Right ventricle myocardium superior (tissue), 1 donor: ENCODE measurements at regions not wholly inside any gene's neighbourhood (a gene's known extent, or its start where the extent isn't known, plus 50 kb on each side); places are given as distances from the start of the nearest gene placed in this dataset.

Experiments
- ATAC-seq: fragments of 200-7000 bp; cut with Tn5 transposase; one replicate; pipeline ENCODE4 v1.9.1; 2020; ENCODE audit warnings: mild to moderate bottlenecking; ENCODE audit not compliant: poor library complexity
- DNase-seq: peaks from one replicate; pipeline ENCODE4 v3.0.0-alpha.2; 2020
- intact Hi-C: fragments of 100-400 bp; cut with DNase I; formaldehyde crosslinking; loops from one replicate; pipeline ENCODE4 v1.11.2; 2022
- donor health status: DM: no; HTN: yes; CAD: no; lungs with severe emphysema.

DNA sequence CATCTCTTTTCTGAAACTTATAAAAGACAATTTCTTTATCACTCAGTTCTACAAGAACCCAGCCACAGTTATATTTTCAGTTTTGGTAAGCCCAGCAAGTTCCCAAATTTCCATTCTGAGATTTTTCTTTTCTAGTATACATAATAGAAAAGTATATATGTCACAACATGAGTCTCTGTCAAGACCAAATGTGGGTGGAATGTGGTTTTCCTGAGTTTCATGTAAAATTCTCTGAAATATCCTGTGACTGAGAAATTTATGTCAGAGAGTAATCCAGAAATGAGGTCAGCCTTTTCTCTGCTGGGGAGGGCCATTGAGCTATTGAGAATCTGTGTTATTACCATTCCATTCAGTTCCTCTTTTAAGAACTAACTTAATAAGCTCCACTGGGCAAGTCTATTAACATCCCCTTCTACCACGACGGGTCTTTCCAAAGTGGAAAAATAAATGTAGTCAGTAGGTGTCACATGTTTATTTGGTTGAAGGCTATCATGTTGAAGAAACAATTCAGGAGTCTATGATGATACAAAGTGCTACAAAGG is 100.7 kb upstream of the HMGN3 start:
- no peak for DNase-seq

DNA sequence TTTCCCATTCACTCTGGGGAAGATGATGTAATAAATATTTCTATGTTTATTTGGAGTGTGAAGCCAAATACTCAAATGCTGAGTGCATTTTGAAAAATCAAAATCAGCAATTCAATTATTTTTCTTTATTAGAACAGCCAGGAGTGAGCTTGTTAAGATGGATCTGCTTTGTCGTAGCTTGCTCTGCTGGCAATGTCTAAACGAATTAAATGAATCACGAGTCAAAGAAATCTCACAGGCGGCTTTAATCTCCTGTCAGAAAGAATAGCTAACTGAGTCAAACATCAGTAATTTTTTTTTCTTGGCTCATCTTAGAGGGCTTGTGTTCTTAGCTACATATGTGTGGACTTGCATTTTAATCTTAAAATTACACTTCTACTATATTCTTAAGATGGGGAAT is 100.2 kb upstream of the HMGN3 start:
- ATAC-seq (no peak), DNase-seq (no peak)
- intact Hi-C loops: no loop called here

More for the DNA sequence above, 100.7 kb upstream of the HMGN3 start:
- intact Hi-C loops: no loop called here
- ATAC-seq: no peak

DNA sequence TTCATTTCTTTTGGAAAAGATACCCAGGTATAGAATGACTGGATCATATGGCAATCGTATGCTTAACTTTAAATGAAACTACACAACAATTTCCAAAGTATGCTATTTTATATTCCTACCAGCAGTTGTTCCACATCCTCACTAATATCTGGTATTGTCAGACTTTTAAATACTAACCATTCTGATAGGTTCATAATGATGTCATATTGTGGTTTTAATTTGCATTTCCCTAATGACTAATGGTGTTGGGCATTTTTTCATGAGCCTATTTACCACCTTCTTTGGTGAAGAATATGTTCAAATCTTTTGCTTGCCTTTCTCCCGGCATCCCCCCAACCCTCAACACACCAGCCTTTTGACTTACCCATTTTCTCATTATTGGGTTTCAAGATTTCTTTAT is 96.2 kb upstream of the HMGN3 start:
- intact Hi-C loops: no loop called here
- DNase-seq (no peak), ATAC-seq (no peak)

DNA sequence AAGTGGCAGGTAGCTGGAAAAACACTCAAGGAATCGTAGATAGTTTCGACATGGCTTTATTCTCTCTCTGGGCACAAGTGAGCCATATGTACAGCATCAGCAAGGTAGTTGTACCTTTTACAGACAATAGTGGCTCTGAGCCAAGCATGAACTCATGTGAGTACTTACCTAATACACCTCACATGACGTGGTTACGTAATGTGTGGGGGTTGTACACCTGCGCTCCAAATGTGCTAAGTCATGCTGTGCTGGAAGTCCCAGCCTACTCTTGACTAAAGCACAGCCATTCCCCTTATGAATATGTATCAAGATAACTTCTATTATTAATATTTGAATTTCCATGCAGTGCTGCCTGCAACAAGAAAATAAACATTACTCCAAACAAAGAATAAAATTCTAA is 78.8 kb upstream of the HMGN3 start:
- intact Hi-C loops: no loop called here
- DNase-seq: no peak

DNA sequence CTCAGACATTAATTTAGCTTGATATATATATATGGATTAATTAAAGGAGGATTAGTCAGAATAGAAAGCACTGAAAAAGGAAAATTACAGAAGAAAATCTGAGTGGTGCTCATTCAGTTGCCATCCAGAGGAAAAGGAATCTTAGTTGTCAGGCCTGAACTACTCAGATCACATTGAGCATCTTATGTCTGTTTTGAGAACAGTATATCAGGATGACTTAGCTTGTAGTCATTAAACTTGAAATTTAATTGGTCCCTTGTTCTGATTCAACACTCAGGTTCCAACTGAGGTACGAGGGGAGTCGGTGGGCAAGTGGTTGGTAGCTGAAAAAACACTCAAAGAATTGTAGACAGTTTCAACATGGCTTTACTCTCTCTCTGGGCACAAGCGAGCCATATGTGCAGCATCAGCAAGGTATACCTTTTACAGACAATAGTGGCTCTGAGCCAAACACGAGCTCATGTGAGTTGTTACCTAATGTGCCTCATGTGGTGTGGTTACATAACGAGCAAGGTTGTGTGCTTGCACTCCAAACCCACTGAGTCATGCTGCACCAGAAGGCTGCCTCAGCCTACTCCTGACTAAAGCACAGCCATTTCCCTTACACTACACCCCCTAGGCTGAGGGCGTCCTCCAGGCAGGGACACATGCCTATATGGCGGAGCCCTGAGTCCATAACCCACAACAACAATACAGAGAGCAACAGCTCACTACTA is 73.0 kb upstream of the HMGN3 start:
- ATAC-seq (no peak), DNase-seq (no peak)
- intact Hi-C loops: no loop called here

More for the DNA sequence above, 78.8 kb upstream of the HMGN3 start:
- no peak for ATAC-seq

DNA sequence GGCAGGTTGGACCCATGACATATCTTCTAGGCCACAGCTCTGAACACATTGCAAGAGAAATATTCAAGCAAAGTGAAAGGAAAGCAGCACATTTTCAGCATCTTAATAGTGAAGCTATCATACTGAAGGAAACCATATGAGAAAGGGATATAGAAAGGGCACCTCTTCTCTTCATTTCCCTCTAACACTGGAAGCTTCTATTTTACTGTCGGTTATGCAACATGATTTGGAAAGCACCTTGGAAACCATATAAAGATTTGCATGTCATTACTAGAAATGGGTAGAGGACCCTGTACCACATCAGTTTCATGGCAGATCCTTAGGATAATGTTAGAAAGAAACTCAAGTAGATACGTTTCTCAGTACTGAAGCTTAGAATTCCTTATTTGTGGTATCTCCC is 70.5 kb upstream of the HMGN3 start:
- DNase-seq (no peak), ATAC-seq (no peak)
- intact Hi-C loops: no loop called here

DNA sequence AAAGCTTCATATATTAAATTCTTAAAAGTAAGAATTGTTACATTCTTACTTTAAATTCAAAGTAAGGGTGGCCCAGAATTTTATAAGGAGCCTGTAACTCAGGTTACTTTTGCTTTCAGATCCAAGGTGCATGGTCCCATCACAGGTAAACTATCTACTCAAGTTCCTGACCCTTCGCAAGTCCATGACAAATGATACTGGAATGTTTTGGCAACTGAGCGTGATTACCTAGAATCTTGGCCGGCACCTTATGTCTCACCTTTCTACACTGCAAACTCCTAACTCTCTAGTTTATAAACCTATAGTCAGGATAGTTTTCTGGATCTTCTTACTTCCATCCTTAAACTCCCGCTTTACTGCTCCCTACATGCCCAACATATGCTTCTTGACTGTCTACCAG is 67.9 kb upstream of the HMGN3 start:
- DNase-seq: no peak
- intact Hi-C loops: no loop called here
- ATAC-seq: no peak

DNA sequence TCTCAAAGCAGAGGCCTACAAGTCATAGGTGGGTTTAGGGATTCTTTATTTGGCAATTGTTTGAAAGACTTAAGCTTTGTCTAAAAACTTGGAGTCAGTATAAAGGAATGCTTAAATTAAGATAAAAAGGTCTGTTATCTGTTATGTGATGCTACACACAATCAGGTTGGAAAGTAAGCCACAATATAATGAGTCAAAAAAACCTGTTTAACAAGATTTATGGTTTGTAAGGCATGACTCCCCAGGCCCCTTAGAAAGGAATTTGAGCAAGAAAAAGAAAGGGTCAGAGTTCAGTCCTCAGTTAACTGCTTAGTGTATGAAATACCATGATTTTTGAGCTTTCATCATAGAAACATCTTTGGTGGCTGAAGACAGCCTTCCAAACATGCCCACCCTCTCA is 66.8 kb upstream of the HMGN3 start:
- ATAC-seq (no peak), DNase-seq (no peak)
- intact Hi-C loops: no loop called here

DNA sequence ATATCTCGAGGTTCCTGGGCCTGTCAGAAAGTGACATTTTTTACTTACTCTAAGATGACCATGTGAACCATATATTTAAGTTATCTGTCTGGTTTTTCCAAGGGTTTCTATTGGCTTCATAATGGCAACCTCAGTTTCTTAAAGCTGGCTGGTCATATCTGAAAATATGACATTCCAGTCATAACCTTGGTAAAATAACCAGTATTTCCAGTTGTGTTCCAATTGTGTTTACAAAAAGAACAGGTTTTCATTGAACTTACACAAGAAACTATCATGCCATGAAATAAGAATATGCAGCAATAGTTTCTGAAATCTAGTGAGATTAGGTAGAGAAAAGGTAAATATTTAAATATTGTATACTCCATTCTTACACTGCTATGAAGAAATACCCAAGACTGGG is 61.7 kb upstream of the HMGN3 start:
- ATAC-seq: no peak
- intact Hi-C loops: no loop called here

More for the DNA sequence above, 61.7 kb upstream of the HMGN3 start:
- no peak for DNase-seq
